ENCODE measurements at regions not wholly inside any gene's neighbourhood (a gene's known extent, or its start where the extent isn't known, plus 50 kb on each side); places are given as distances from the start of the nearest gene placed in this dataset.
"Not testable (repeated sequence)": the region's sequence is repeated elsewhere in the genome, so short reads cannot be mapped to it uniquely, and the experiment has no call there.

GRCh38 chr9:41018948-41019347, 109.5 kb downstream of the FOXD4L6 start:
- not testable (repeated sequence) for TF ChIP-seq CTCF (conservative IDR thresholded peaks at IDR 0.05; ENCODE audit: low read depth, low read length); EZH2 (IDR thresholded peaks at IDR 0.05; ENCODE audit: low read length, unreplicated experiment)
